Kidney (tissue), 13 donors: ENCODE measurements at regions not wholly inside any gene's neighbourhood (a gene's known extent, or its start where the extent isn't known, plus 50 kb on each side); places are given as distances from the start of the nearest gene placed in this dataset.

Source experiments
- DNase-seq, 5 donors: peaks; one replicate each; pipeline ENCODE4 v3.0.0-alpha.2; 2013 to 2020
- FAIRE-seq: peaks from 2 replicates; lab custom pipeline; 2012; peaks lifted over from hg19 to GRCh38; lab: Jason Lieb, UNC
- H3K27ac ChIP-seq, 2 donors: one replicate each; pipeline ENCODE4 v1.7.0; 2013; ENCODE audit warnings: low read depth in 2 of 2, low read length in 2 of 2, inconsistent platforms in 1 of 2
- H3K27me3 ChIP-seq: one replicate; pipeline ENCODE4 v1.7.1; 2013; ENCODE audit warnings: low read length, inconsistent platforms; ENCODE audit not compliant: control insufficient read depth, insufficient read depth
- H3K36me3 ChIP-seq, 3 donors: one replicate each; pipeline versions ENCODE4 v1.7.0 to v1.7.1; 2013; ENCODE audit warnings: low read length in 3 of 3, control low read depth in 1 of 3, inconsistent platforms in 1 of 3; ENCODE audit not compliant: insufficient read depth in 3 of 3, control insufficient read depth in 2 of 3
- H3K4me1 ChIP-seq, 3 donors: one replicate each; pipeline versions ENCODE4 v1.7.0 to v1.7.1; 2013; ENCODE audit warnings: low read length in 3 of 3, inconsistent platforms in 1 of 3, low read depth in 1 of 3; ENCODE audit not compliant: control insufficient read depth in 2 of 3, insufficient read depth in 2 of 3
- H3K4me3 ChIP-seq, 3 donors: one replicate each; pipeline versions ENCODE4 v1.7.0 to v1.8.1; 2013; ENCODE audit warnings: low read length in 3 of 3, control low read depth in 1 of 3, inconsistent platforms in 1 of 3
- H3K9ac ChIP-seq, 3 donors: one replicate each; pipeline versions ENCODE4 v1.7.0 to v1.7.1; 2013; ENCODE audit warnings: low read length in 3 of 3, control low read depth in 1 of 3, inconsistent platforms in 1 of 3
- H3K9me3 ChIP-seq, 3 donors: one replicate each; pipeline versions ENCODE4 v1.7.0 to v1.7.1; 2013; ENCODE audit warnings: low read length in 3 of 3, control low read depth in 1 of 3, inconsistent platforms in 1 of 3; ENCODE audit not compliant: control insufficient read depth in 2 of 3, insufficient read depth in 1 of 3
- intact Hi-C: fragments of 100-400 bp; cut with DNase I; formaldehyde crosslinking; loops from one replicate; pipeline ENCODE4 v1.11.1; 2022
- TF ChIP-seq, protein P1 (sequence below): IDR thresholded peaks from 3 replicates; pipeline ENCODE4 v1.5.1; 2012; ENCODE audit warnings: mild to moderate bottlenecking, moderate library complexity, borderline replicate concordance; ENCODE audit not compliant: insufficient read depth; ENCODE audit errors: extremely low read depth
- donor health status: control.
- donor health status: control.
- donor health status: control.
- donor health status: control.
- donor health status: control.
- donor health status: DM: yes; HTN: yes; CAD: no.
- donor health status: Normal renal cell carcinoma (clear cell type).

DNA sequence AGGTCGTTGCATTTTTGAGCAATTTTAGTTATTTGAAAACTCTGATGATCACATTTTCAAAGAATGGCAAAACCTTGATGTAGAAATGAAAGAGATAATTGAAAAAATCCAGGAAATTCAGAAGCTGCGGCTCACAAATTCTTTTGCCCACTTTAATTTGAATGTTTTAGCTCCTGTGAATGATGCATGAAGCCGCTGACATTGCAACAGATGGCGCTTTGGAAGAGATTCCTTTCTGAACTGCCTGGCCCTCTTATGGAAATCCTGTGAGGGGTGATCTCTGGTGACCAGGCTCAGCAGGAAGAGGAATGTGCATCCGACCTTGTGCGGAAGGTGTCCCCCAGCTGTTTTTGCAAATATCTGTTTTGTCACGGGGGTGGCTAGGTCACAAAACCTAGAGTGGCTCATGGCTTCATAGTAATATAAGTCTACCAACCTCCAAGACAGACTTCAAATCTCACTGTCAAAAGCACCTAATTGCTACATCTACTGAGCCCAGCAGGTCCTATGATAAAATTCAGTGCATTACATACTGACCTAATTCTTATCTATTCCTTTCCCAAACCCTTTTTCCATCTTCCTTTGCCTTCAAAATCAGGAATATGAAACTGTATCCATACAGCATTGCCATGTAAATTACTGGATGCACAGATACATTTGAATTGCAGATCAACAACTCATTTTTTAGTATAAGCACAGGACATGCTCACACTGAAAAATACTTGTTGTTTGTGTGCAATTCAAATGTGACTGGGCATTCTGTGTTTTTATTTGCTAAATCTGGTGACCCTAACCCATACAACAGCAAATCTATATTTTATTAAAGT, 412.7 kb downstream of the ETS1 start:
- TF ChIP-seq, protein P1, sequence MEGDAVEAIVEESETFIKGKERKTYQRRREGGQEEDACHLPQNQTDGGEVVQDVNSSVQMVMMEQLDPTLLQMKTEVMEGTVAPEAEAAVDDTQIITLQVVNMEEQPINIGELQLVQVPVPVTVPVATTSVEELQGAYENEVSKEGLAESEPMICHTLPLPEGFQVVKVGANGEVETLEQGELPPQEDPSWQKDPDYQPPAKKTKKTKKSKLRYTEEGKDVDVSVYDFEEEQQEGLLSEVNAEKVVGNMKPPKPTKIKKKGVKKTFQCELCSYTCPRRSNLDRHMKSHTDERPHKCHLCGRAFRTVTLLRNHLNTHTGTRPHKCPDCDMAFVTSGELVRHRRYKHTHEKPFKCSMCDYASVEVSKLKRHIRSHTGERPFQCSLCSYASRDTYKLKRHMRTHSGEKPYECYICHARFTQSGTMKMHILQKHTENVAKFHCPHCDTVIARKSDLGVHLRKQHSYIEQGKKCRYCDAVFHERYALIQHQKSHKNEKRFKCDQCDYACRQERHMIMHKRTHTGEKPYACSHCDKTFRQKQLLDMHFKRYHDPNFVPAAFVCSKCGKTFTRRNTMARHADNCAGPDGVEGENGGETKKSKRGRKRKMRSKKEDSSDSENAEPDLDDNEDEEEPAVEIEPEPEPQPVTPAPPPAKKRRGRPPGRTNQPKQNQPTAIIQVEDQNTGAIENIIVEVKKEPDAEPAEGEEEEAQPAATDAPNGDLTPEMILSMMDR = no peak
- FAIRE-seq = no peak
- DNase-seq = peak in 3 of 5 donors; percentile 16 to 64 (median 43)

GRCh38 chr11:128172046-128172878, 415.1 kb downstream of the ETS1 start:
- Histone ChIP-seq H3K4me3 (no peak overlapping the region), H3K27me3 (no peaks in the 10 kb centered on the region), H3K27ac (no peak overlapping the region), H3K4me1 (no peaks in the 10 kb centered on the region), H3K9me3 (no peaks in the 10 kb centered on the region), H3K36me3 (no peaks in the 10 kb centered on the region), H3K9ac (no peak overlapping the region)
- peak; percentile 95 for FAIRE-seq
- peak in 4 of 5 donors; percentile 79 to 93 (median 87) for DNase-seq
- intact Hi-C loops = no loop called here
- TF ChIP-seq, protein P1 = peak; percentile 88

More for the DNA sequence above, 412.7 kb downstream of the ETS1 start:
- Histone ChIP-seq H3K27ac (no peak overlapping the region), H3K4me1 (peaks cover 0 to 6% (median 2%) of the 10 kb centered on the region in 3 donors), H3K4me3 (no peak overlapping the region), H3K27me3 (no peaks in the 10 kb centered on the region), H3K36me3 (no peaks in the 10 kb centered on the region), H3K9ac (no peak overlapping the region), H3K9me3 (no peaks in the 10 kb centered on the region)
- intact Hi-C loops = no loop called here

- Histone ChIP-seq H3K4me1 (no peaks in the 10 kb centered on the region), H3K9me3 (no peaks in the 10 kb centered on the region), H3K27me3 (no peaks in the 10 kb centered on the region), H3K36me3 (no peaks in the 10 kb centered on the region), H3K27ac (no peak overlapping the region), H3K4me3 (no peak overlapping the region), H3K9ac (no peak overlapping the region)
- no peak for FAIRE-seq
- intact Hi-C loops = no loop called here
- no peak for DNase-seq
- TF ChIP-seq, protein P1 = no peak
Observed at GRCh38 chr11:128171506-128171905, 415.9 kb downstream of the ETS1 start.
